H1 (cell line): ENCODE measurements at regions not wholly inside any gene's neighbourhood (a gene's known extent, or its start where the extent isn't known, plus 50 kb on each side); places are given as distances from the start of the nearest gene placed in this dataset.

Experiments used
- BACH1 ChIP-seq: IDR thresholded peaks from 2 replicates; pipeline ENCODE4 v1.6.1; 2012; ENCODE audit warnings: low read length, improper control_type of control experiment
- CREB1 ChIP-seq: IDR thresholded peaks from 2 replicates; pipeline ENCODE4 v1.6.1; 2012; ENCODE audit warnings: inconsistent platforms
- EP300 ChIP-seq, 2 experiments: IDR thresholded peaks; 1 replicate in 1 of 2; 2 replicates in 1 of 2; pipeline ENCODE4 v1.6.1; 2011 to 2012; ENCODE audit warnings: low read depth in 2 of 2, low read length in 2 of 2, mild to moderate bottlenecking in 2 of 2, borderline replicate concordance in 1 of 2, inconsistent platforms in 1 of 2, moderate library complexity in 1 of 2
- EZH2 ChIP-seq: fragments of 200-600 bp; sonication (generic); IDR thresholded peaks from 2 replicates; pipeline ENCODE4 v1.7.1; 2012; ENCODE audit warnings: low read depth, mild to moderate bottlenecking, moderate library complexity, low read length, inconsistent platforms; ENCODE audit not compliant: severe bottlenecking
- JUND ChIP-seq: IDR thresholded peaks from 2 replicates; pipeline ENCODE4 v1.6.1; 2011; ENCODE audit warnings: mild to moderate bottlenecking, improper control_type of control experiment, low read length
- KDM1A ChIP-seq: fragments of 200-600, 300-600 bp; sonication (generic); IDR thresholded peaks from 2 replicates; pipeline ENCODE4 v1.7.1; 2016; ENCODE audit warnings: mild to moderate bottlenecking, low read length, borderline replicate concordance
- MAX ChIP-seq: IDR thresholded peaks from 2 replicates; pipeline ENCODE4 v1.6.1; 2012; ENCODE audit warnings: inconsistent platforms
- NRF1 ChIP-seq: IDR thresholded peaks from 2 replicates; pipeline ENCODE4 v1.6.1; 2011; ENCODE audit warnings: mild to moderate bottlenecking, low read depth, low read length, improper control_type of control experiment
- POLR2A ChIP-seq, 2 experiments: IDR thresholded peaks; 1 replicate in 1 of 2; 2 replicates in 1 of 2; pipeline ENCODE4 v1.6.1; 2011; ENCODE audit warnings: low read depth in 2 of 2, low read length in 2 of 2, mild to moderate bottlenecking in 2 of 2; ENCODE audit errors: control extremely low read depth in 1 of 2

- TF ChIP-seq POLR2A (IDR thresholded peaks at IDR 0.05; ENCODE audit: control extremely low read depth in 1 of 2, low read depth in 2 of 2, low read length in 2 of 2) (no peak), EP300 (IDR thresholded peaks at IDR 0.05; ENCODE audit: borderline replicate concordance in 1 of 2, low read depth in 2 of 2, low read length in 2 of 2) (no peak), EZH2 (no peak), MAX (no peak), NRF1 (no peak), BACH1 (no peak), KDM1A (no peak), CREB1 (no peak), JUND (no peak)
Measured at GRCh38 chr22:48321986-48322545, 1505.6 kb downstream of the BRD1 start.
